ENCODE measurements at regions not wholly inside any gene's neighbourhood (a gene's known extent, or its start where the extent isn't known, plus 50 kb on each side); places are given as distances from the start of the nearest gene placed in this dataset.

DNA sequence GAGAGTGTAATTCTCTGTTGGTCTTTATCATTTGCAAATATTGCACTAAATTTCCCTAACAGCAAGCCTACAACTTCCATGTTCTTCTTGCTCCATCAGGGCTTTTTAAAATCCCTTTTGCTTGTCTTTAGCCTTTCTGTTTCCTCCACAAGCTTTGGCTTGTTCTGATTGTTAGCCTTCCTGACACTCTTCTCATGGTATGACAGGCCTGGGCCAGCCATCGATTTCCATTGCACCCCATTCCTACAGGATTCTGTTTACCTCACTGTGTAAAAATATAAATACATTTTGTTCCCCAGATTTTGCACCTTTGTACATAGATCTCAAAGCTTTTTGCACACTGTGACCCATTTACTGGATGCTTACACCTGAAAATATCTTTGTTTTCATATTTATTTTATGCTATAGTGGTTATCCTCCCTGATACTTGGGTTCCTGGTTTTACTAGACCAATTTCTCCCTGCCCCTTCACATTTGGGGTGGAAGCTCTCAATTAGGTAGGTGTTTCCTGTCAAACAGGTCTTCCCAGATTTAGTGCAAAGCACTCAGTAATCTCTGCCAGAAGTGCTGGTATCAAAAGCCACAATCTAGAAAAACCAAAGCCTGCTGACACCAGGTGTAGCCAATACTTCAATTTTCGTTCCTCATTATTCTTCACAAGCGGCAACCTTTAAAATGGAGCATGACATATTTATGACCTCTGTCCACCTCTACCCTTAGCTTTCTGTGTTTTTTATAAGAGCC lies 57.9 kb upstream of the PPP2R3A start:
- no peak overlapping the region for H3K4me2 ChIP-seq (ENCODE audit: low read length)
- no peaks in the 10 kb centered on the region for H3K36me3 ChIP-seq (ENCODE audit: insufficient read depth, low read length)
- H3K27me3 ChIP-seq (ENCODE audit: control insufficient read depth, insufficient read depth, low read length): no peaks in the 10 kb centered on the region
- H3K9me3 ChIP-seq (replicated peaks; ENCODE audit: low read length): no peaks in the 10 kb centered on the region
- no peak overlapping the region for H3K4me3 ChIP-seq (ENCODE audit: low read length)
- H3K9ac ChIP-seq (ENCODE audit: low read depth, low read length): no peak overlapping the region
- H3K4me1 ChIP-seq (ENCODE audit: control insufficient read depth, insufficient read depth, low read length): no peaks in the 10 kb centered on the region

DNA sequence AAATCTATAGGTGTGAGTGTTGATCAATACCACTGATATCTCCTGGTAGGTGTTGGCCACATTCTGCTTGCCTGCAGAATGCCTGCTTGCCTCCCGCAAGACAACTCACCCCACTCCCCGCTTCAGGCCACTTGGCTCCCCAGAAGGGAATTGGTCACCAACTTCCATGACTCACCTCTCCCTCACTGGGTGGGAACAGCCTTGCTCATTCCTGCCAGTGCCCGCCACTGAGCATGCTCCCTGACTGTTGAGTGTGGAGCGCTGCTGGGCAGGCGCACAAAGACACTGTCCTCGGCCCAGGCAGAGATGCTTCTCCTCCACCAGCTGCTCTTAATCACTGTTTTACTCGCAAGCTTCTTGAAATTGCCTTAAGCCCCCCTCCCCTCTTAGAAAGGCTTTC lies 57.3 kb upstream of the PPP2R3A start:
- Histone ChIP-seq H3K4me1 (ENCODE audit: control insufficient read depth, insufficient read depth, low read length) (no peaks in the 10 kb centered on the region), H3K4me3 (ENCODE audit: low read length) (no peak overlapping the region), H3K9ac (ENCODE audit: low read depth, low read length) (no peak overlapping the region), H3K36me3 (ENCODE audit: insufficient read depth, low read length) (no peaks in the 10 kb centered on the region), H3K27me3 (ENCODE audit: control insufficient read depth, insufficient read depth, low read length) (no peaks in the 10 kb centered on the region), H3K4me2 (ENCODE audit: low read length) (no peak overlapping the region), H3K9me3 (replicated peaks; ENCODE audit: low read length) (no peaks in the 10 kb centered on the region)

GRCh38 chr3:135908737-135909136 lies 56.8 kb upstream of the PPP2R3A start:
- H3K9ac ChIP-seq (ENCODE audit: low read depth, low read length): no peak overlapping the region
- H3K4me2 ChIP-seq (ENCODE audit: low read length): no peak overlapping the region
- H3K27me3 ChIP-seq (ENCODE audit: control insufficient read depth, insufficient read depth, low read length): no peaks in the 10 kb centered on the region
- H3K36me3 ChIP-seq (ENCODE audit: insufficient read depth, low read length): no peaks in the 10 kb centered on the region
- no peaks in the 10 kb centered on the region for H3K9me3 ChIP-seq (replicated peaks; ENCODE audit: low read length)
- no peaks in the 10 kb centered on the region for H3K4me1 ChIP-seq (ENCODE audit: control insufficient read depth, insufficient read depth, low read length)
- H3K4me3 ChIP-seq (ENCODE audit: low read length): no peak overlapping the region

- Histone ChIP-seq H3K4me3 (ENCODE audit: low read length) (no peak overlapping the region), H3K9me3 (replicated peaks; ENCODE audit: low read length) (no peaks in the 10 kb centered on the region), H3K4me1 (ENCODE audit: control insufficient read depth, insufficient read depth, low read length) (no peaks in the 10 kb centered on the region), H3K4me2 (ENCODE audit: low read length) (no peak overlapping the region), H3K9ac (ENCODE audit: low read depth, low read length) (no peak overlapping the region), H3K27me3 (ENCODE audit: control insufficient read depth, insufficient read depth, low read length) (no peaks in the 10 kb centered on the region), H3K36me3 (ENCODE audit: insufficient read depth, low read length) (no peaks in the 10 kb centered on the region)
Measured at GRCh38 chr3:135911110-135911509, 54.4 kb upstream of the PPP2R3A start.

DNA sequence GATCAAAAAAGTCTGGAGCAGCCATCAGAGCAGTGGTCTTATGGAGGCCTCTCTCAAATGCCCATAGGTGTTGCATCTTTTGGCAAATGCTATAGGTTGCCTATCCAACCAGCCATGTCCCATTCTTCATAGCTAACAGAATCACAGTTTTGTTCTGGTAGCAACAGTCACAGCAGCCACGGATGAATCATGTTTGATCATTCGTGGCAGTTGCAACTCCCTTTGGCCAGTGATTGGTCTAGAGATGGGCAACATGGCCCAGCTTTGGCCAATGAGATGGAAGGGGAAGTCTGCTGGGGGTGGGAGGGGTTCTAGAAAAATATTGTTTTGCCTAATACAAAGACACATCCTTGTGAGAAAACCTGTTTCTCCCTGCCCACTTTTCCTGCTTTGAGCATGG lies 50.3 kb upstream of the PPP2R3A start:
- no peak overlapping the region for H3K4me3 ChIP-seq (ENCODE audit: low read length)
- no peaks in the 10 kb centered on the region for H3K36me3 ChIP-seq (ENCODE audit: insufficient read depth, low read length)
- no peaks in the 10 kb centered on the region for H3K9me3 ChIP-seq (replicated peaks; ENCODE audit: low read length)
- no peaks in the 10 kb centered on the region for H3K27me3 ChIP-seq (ENCODE audit: control insufficient read depth, insufficient read depth, low read length)
- no peak overlapping the region for H3K4me2 ChIP-seq (ENCODE audit: low read length)
- no peak overlapping the region for H3K9ac ChIP-seq (ENCODE audit: low read depth, low read length)
- H3K4me1 ChIP-seq (ENCODE audit: control insufficient read depth, insufficient read depth, low read length): no peaks in the 10 kb centered on the region

Measured in skeletal muscle satellite cell (primary cell).